OCI-LY1 (cell line): ENCODE measurements at regions not wholly inside any gene's neighbourhood (a gene's known extent, or its start where the extent isn't known, plus 50 kb on each side); places are given as distances from the start of the nearest gene placed in this dataset.

Experiments used
- H2AFZ ChIP-seq: fragments of 200-600 bp; sonication (generic), shearing (Covaris generic); 2 replicates; pipeline ENCODE4 v1.6.0; 2014; ENCODE audit warnings: antibody characterized with exemption, mild to moderate bottlenecking, low read length
- H3F3A ChIP-seq: fragments of 200-600 bp; sonication (generic), shearing (Covaris generic); 2 replicates; pipeline ENCODE4 v1.6.0; 2014; ENCODE audit warnings: mild to moderate bottlenecking, antibody characterized with exemption, low read length, moderate library complexity; ENCODE audit not compliant: insufficient read depth
- H3K27ac ChIP-seq: fragments of 200-600 bp; sonication (generic); 2 replicates; pipeline ENCODE4 v1.5.1; 2014; ENCODE audit warnings: low read length, mixed run types, mild to moderate bottlenecking, low read depth; ENCODE audit not compliant: poor library complexity, severe bottlenecking
- H3K27me3 ChIP-seq: fragments of 200-600 bp; sonication (generic); 2 replicates; pipeline ENCODE4 v1.6.0; 2014; ENCODE audit warnings: antibody characterized with exemption, mild to moderate bottlenecking, low read length, moderate library complexity; ENCODE audit not compliant: insufficient read depth
- H3K36me3 ChIP-seq: fragments of 200-600 bp; sonication (generic); 2 replicates; pipeline ENCODE4 v1.6.1; 2014; ENCODE audit warnings: mild to moderate bottlenecking, antibody characterized with exemption, low read length, moderate library complexity, mixed read lengths; ENCODE audit not compliant: insufficient read depth
- H3K4me1 ChIP-seq: fragments of 200-600 bp; sonication (generic); 2 replicates; pipeline ENCODE4 v1.5.1; 2014; ENCODE audit warnings: mild to moderate bottlenecking, low read length, moderate library complexity; ENCODE audit not compliant: insufficient read depth, severe bottlenecking
- H3K4me2 ChIP-seq: fragments of 200-600 bp; sonication (generic), shearing (Covaris generic); 2 replicates; pipeline ENCODE4 v1.6.1; 2014; ENCODE audit warnings: low read length
- H3K4me3 ChIP-seq: fragments of 200-600 bp; sonication (generic); 2 replicates; pipeline ENCODE4 v1.5.1; 2014; ENCODE audit warnings: low read length, low read depth, mild to moderate bottlenecking, mixed read lengths; ENCODE audit not compliant: poor library complexity, severe bottlenecking
- H3K79me2 ChIP-seq: fragments of 200-600 bp; shearing (Covaris generic); 2 replicates; pipeline ENCODE4 v1.6.1; 2016; ENCODE audit warnings: mixed run types, low read length, mixed read lengths; ENCODE audit not compliant: insufficient read depth
- H3K9ac ChIP-seq: fragments of 200-600 bp; sonication (generic), shearing (Covaris generic); 2 replicates; pipeline ENCODE4 v1.6.1; 2014; ENCODE audit warnings: mild to moderate bottlenecking, low read length, mixed read lengths
- H3K9me2 ChIP-seq: fragments of 200-600 bp; sonication (generic), shearing (Covaris generic); 2 replicates; pipeline ENCODE4 v1.6.1; 2014; ENCODE audit warnings: low read depth, mild to moderate bottlenecking, low read length, mixed read lengths
- H3K9me3 ChIP-seq: fragments of 200-600 bp; shearing (Covaris generic); 2 replicates; pipeline ENCODE4 v1.6.1; 2014; ENCODE audit warnings: low read length, mixed read lengths
- H4K20me1 ChIP-seq: fragments of 200-600 bp; sonication (generic), shearing (Covaris generic); 2 replicates; pipeline ENCODE4 v1.6.0; 2016; ENCODE audit warnings: mild to moderate bottlenecking, low read length; ENCODE audit not compliant: insufficient read depth
- CTCF ChIP-seq: fragments of 200-600 bp; sonication (generic), shearing (Covaris generic); IDR thresholded peaks from 2 replicates; pipeline ENCODE4 v1.5.1; 2017; ENCODE audit warnings: mild to moderate bottlenecking, antibody characterized with exemption, low read length, moderate library complexity, mixed read lengths
- EZH2 ChIP-seq: fragments of 200-600 bp; sonication (generic), shearing (Covaris generic); IDR thresholded peaks from 2 replicates; pipeline ENCODE4 v1.8.0; 2017; ENCODE audit warnings: borderline replicate concordance, mixed run types, mild to moderate bottlenecking, antibody characterized with exemption, low read length, moderate library complexity, mixed read lengths

GRCh38 chr7:130849604-130850003 lies 115.6 kb upstream of the KLF14 start:
- H3K9me2 ChIP-seq, result no peaks in the 10 kb centered on the region
- no peaks in the 10 kb centered on the region for H3K4me1 ChIP-seq
- TF ChIP-seq EZH2 (no peak), CTCF (no peak)
- H4K20me1 ChIP-seq, result no peaks in the 10 kb centered on the region
- H3F3A ChIP-seq, result no peaks in the 10 kb centered on the region
- H3K4me3 ChIP-seq, result no peak overlapping the region
- no peaks in the 10 kb centered on the region for H3K79me2 ChIP-seq
- H3K4me2 ChIP-seq, result no peak overlapping the region
- H2AFZ ChIP-seq, result no peak overlapping the region
- H3K27me3 ChIP-seq, result no peaks in the 10 kb centered on the region
- no peak overlapping the region for H3K9ac ChIP-seq
- no peaks in the 10 kb centered on the region for H3K36me3 ChIP-seq
- no peak overlapping the region for H3K27ac ChIP-seq
- no peaks in the 10 kb centered on the region for H3K9me3 ChIP-seq

GRCh38 chr7:130850956-130851355 lies 116.9 kb upstream of the KLF14 start:
- Histone ChIP-seq H3K9me3 (no peaks in the 10 kb centered on the region), H2AFZ (no peak overlapping the region), H3K4me1 (no peaks in the 10 kb centered on the region), H3K9ac (no peak overlapping the region), H4K20me1 (no peaks in the 10 kb centered on the region), H3K27ac (no peak overlapping the region), H3K27me3 (no peaks in the 10 kb centered on the region), H3K79me2 (no peaks in the 10 kb centered on the region), H3K4me2 (no peak overlapping the region), H3K36me3 (peaks cover 3% of the 10 kb centered on the region), H3F3A (no peaks in the 10 kb centered on the region), H3K9me2 (no peaks in the 10 kb centered on the region), H3K4me3 (no peak overlapping the region)
- no peak for TF ChIP-seq EZH2
- no peak for TF ChIP-seq CTCF

- H3K27me3 ChIP-seq, result no peaks in the 10 kb centered on the region
- no peak overlapping the region for H3K4me2 ChIP-seq
- no peaks in the 10 kb centered on the region for H4K20me1 ChIP-seq
- no peaks in the 10 kb centered on the region for H3K79me2 ChIP-seq
- no peak overlapping the region for H3K27ac ChIP-seq
- no peaks in the 10 kb centered on the region for H3K9me2 ChIP-seq
- H3K4me3 ChIP-seq, result no peak overlapping the region
- H3K4me1 ChIP-seq, result no peaks in the 10 kb centered on the region
- H3K9me3 ChIP-seq, result peaks cover 14% of the 10 kb centered on the region
- H3K36me3 ChIP-seq, result peaks cover 16% of the 10 kb centered on the region
- H3K9ac ChIP-seq, result no peak overlapping the region
- no peaks in the 10 kb centered on the region for H3F3A ChIP-seq
- H2AFZ ChIP-seq, result no peak overlapping the region
- TF ChIP-seq CTCF (no peak), EZH2 (no peak)
These were observed 118.9 kb upstream of the KLF14 start for GRCh38 chr7:130852867-130853266.
